ENCODE measurements at regions not wholly inside any gene's neighbourhood (a gene's known extent, or its start where the extent isn't known, plus 50 kb on each side); places are given as distances from the start of the nearest gene placed in this dataset.
"Not testable (repeated sequence)": the region's sequence is repeated elsewhere in the genome, so short reads cannot be mapped to it uniquely, and the experiment has no call there.

DNA sequence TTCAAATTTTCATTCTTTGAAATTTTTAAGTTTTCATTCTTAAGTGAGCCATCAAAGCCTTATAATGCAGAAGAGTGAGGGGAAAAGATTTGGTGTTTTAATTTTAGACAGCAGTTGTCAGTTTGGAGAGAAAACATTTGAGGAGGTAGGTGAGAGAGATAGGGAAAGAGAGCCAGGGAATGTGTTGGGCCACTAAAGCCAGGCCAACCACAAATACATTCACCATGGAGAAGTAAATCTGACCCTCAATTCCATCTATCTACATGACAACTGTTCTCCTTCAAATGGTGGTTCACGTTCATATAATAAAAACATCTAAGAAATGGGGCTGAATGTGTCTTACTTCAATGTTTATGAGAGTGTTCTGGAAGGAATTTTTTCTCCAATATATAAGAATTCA, 553.0 kb upstream of the SYT4 start:
- POLR2A ChIA-PET, result no interaction called here
- Mint-ChIP-seq H3K4me3 (no peak overlapping the region), H3K27ac (no peak overlapping the region), H3K27me3 (no peaks in the 10 kb centered on the region), H3K4me1 (no peaks in the 10 kb centered on the region), H3K36me3 (no peaks in the 10 kb centered on the region), H3K9me3 (peaks cover 0 to 8% (median 0%) of the 10 kb centered on the region in 9 donors)
- ATAC-seq (no peak), DNase-seq (no peak)

GRCh38 chr18:43830947-43831346, 553.7 kb upstream of the SYT4 start:
- no peak overlapping the region for H3K4me3 Mint-ChIP-seq
- H3K27ac Mint-ChIP-seq, result no peak overlapping the region
- no peaks in the 10 kb centered on the region for H3K4me1 Mint-ChIP-seq
- ATAC-seq (no peak), DNase-seq (no peak)
- H3K36me3 Mint-ChIP-seq, result no peaks in the 10 kb centered on the region
- H3K27me3 Mint-ChIP-seq, result no peaks in the 10 kb centered on the region
- POLR2A ChIA-PET, result no interaction called here
- peaks cover 0 to 8% (median 0%) of the 10 kb centered on the region in 9 donors for H3K9me3 Mint-ChIP-seq

GRCh38 chr18:43846299-43846698, 569.0 kb upstream of the SYT4 start:
- DNase-seq (no peak), ATAC-seq (no peak)
- no peaks in the 10 kb centered on the region for H3K36me3 Mint-ChIP-seq
- no peak overlapping the region for H3K27ac Mint-ChIP-seq
- POLR2A ChIA-PET, result no interaction called here
- no peaks in the 10 kb centered on the region for H3K4me1 Mint-ChIP-seq
- peaks cover 0 to 11% (median 0%) of the 10 kb centered on the region in 9 donors for H3K9me3 Mint-ChIP-seq
- H3K4me3 Mint-ChIP-seq, result no peak overlapping the region
- H3K27me3 Mint-ChIP-seq, result no peaks in the 10 kb centered on the region

GRCh38 chr18:43847164-43848091, 570.1 kb upstream of the SYT4 start:
- H3K9me3 Mint-ChIP-seq, result peaks cover 0 to 11% (median 0%) of the 10 kb centered on the region in 9 donors
- H3K27ac Mint-ChIP-seq, result no peak overlapping the region
- no peak for ATAC-seq
- H3K4me3 Mint-ChIP-seq, result no peak overlapping the region
- no peak for DNase-seq
- POLR2A ChIA-PET, result no interaction called here
- no peaks in the 10 kb centered on the region for H3K27me3 Mint-ChIP-seq
- no peaks in the 10 kb centered on the region for H3K4me1 Mint-ChIP-seq
- H3K36me3 Mint-ChIP-seq, result no peaks in the 10 kb centered on the region

- H3K36me3 Mint-ChIP-seq, H3K4me3 Mint-ChIP-seq, ATAC-seq, H3K27me3 Mint-ChIP-seq, DNase-seq, H3K27ac Mint-ChIP-seq, H3K4me1 Mint-ChIP-seq, POLR2A ChIA-PET: not testable (repeated sequence)
- H3K9me3 Mint-ChIP-seq, result peaks cover 0 to 12% (median 0%) of the 10 kb centered on the region in 9 donors
Observed at GRCh38 chr18:43849831-43850230, 572.5 kb upstream of the SYT4 start.

DNA sequence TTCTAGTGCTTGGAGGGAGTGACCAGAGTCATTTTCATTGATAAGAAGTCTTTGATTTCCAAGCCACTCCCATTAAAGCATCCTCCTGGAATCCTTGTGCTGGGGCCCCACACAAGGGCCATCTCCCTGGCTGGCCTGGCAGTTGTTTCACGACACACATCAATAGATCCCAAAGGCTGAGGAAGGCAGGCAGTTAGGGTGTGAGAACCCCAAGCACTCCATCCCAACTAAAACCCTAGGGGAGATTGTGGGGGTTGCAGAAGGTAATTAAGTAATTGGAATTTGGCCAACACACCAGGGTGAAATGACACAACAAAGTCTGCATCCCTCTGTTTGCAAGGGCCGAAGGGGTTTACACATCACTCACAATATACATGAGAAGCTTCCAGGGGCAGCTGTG, 578.1 kb upstream of the SYT4 start:
- H3K4me1 Mint-ChIP-seq, result no peaks in the 10 kb centered on the region
- H3K4me3 Mint-ChIP-seq, result no peak overlapping the region
- POLR2A ChIA-PET, result no interaction called here
- no peak for ATAC-seq
- H3K27me3 Mint-ChIP-seq, result no peaks in the 10 kb centered on the region
- H3K36me3 Mint-ChIP-seq, result no peaks in the 10 kb centered on the region
- peaks cover 0 to 12% (median 2%) of the 10 kb centered on the region in 9 donors for H3K9me3 Mint-ChIP-seq
- DNase-seq, result no peak
- H3K27ac Mint-ChIP-seq, result no peak overlapping the region

DNA sequence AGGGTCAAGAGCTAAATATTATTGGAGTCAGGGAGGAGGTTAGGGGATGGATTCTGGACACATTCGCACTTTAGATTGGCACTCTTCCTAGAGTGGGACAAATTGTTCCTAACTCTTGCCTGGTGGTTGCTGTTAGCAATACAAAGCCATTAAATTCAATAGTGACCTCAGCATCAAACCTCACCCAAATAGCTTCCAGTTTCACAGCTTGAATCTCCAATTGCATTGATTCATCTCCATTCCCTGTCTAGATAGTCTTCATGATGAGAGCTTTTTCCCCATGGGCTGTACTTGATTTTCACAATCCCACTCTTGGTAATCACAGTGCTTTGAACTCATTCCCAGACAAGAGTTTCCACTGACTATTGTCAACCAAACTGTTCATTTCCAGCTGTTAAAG, 585.9 kb upstream of the SYT4 start:
- ATAC-seq (no peak), DNase-seq (no peak)
- POLR2A ChIA-PET, result no interaction called here

GRCh38 chr18:43866696-43867095, 589.4 kb upstream of the SYT4 start:
- H3K36me3 Mint-ChIP-seq, result no peaks in the 10 kb centered on the region
- H3K4me1 Mint-ChIP-seq, result no peaks in the 10 kb centered on the region
- H3K9me3 Mint-ChIP-seq, result peaks cover 0 to 10% (median 0%) of the 10 kb centered on the region in 9 donors
- peaks cover 0 to 1% (median 0%) of the 10 kb centered on the region in 5 donors for H3K27me3 Mint-ChIP-seq
- ATAC-seq (no peak), DNase-seq (no peak)
- POLR2A ChIA-PET, result no interaction called here
- H3K27ac Mint-ChIP-seq, result no peak overlapping the region
- no peak overlapping the region for H3K4me3 Mint-ChIP-seq

More for the DNA sequence above, 585.9 kb upstream of the SYT4 start:
- no peaks in the 10 kb centered on the region for H3K4me1 Mint-ChIP-seq
- no peak overlapping the region for H3K4me3 Mint-ChIP-seq
- H3K36me3 Mint-ChIP-seq, result no peaks in the 10 kb centered on the region
- H3K27me3 Mint-ChIP-seq, result peaks cover 0 to 1% (median 0%) of the 10 kb centered on the region in 5 donors
- no peak overlapping the region for H3K27ac Mint-ChIP-seq
- peaks cover 0 to 20% (median 0%) of the 10 kb centered on the region in 9 donors for H3K9me3 Mint-ChIP-seq

DNA sequence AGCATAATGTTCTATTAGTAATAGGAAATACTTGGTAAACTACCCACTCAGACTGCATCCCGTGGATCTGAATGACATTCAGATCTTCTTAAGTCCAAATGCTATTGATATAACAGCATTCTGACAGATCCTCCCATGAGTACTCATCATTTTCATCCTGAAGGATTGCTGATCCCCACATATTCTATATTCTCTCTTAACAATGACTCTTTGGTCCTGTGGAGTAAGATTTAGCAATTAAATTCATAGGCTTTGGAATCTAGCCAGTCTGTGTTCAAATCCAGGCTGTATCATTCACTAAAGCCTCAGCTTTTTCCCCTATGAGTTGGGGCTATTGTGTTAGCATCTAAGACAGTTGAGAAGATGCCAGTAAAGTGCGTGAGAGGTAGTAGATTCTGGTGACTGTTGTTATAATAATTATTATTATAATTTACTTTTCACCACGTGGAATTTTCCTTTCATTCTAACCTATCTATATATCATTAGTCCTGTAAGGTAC, 591.3 kb upstream of the SYT4 start:
- no peak for ATAC-seq
- Mint-ChIP-seq H3K4me1 (no peaks in the 10 kb centered on the region), H3K4me3 (no peak overlapping the region), H3K9me3 (peaks cover 0 to 10% (median 0%) of the 10 kb centered on the region in 9 donors), H3K27me3 (peaks cover 0 to 1% (median 0%) of the 10 kb centered on the region in 5 donors), H3K27ac (no peak overlapping the region), H3K36me3 (no peaks in the 10 kb centered on the region)
- POLR2A ChIA-PET, result no interaction called here
- DNase-seq, result no peak

DNA sequence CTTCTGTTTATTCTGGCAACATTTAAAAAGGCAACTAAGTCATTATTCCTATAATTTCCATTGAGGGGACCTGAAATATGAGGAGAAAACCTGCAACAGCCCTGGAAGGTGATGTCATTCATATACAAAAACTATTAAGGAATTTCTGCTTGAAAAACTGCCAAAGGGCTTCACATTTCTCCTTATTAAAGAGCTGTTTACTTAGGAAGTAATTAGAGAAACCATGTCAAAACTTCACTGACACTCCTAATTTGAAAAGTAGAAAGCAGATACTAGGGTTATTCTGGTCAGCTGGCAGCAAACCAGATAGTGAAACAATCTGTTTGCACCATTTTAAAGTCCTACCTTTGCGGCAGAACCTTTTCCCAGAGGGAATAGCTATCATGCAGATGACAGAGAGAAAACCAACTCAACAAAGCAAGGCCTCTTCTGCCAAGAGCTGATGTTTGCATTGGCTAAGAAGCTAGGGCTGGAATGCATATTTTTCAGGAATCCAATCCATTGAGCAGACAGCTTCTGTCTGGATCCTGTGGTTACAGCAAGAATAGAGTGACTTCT, 592.2 kb upstream of the SYT4 start:
- H3K9me3 Mint-ChIP-seq, result peaks cover 0 to 10% (median 0%) of the 10 kb centered on the region in 9 donors
- no peak for DNase-seq
- H3K4me3 Mint-ChIP-seq, result no peak overlapping the region
- POLR2A ChIA-PET, result no interaction called here
- no peak overlapping the region for H3K27ac Mint-ChIP-seq
- H3K4me1 Mint-ChIP-seq, result no peaks in the 10 kb centered on the region
- H3K36me3 Mint-ChIP-seq, result no peaks in the 10 kb centered on the region
- peaks cover 0 to 1% (median 0%) of the 10 kb centered on the region in 5 donors for H3K27me3 Mint-ChIP-seq
- no peak for ATAC-seq

DNA sequence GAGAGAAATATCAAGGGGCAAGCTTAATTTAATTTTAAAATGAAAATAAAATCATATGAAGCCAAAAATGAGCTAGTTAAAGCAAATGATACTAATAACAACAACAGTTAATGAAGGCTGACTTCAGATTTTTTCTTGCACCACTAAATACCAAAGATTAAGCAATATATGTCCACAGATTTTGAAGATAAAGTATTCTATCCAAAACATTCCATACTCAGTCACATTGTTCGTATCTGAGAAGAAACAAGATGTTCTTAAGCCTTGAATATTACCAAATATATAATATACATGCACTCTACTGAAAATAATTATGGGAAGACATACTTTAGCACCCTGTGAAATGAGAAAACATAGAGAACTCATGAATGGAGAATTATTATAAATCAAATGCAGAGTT, 593.3 kb upstream of the SYT4 start:
- H3K4me3 Mint-ChIP-seq, result no peak overlapping the region
- H3K9me3 Mint-ChIP-seq, result peaks cover 0 to 6% (median 2%) of the 10 kb centered on the region in 9 donors
- H3K27me3 Mint-ChIP-seq, result no peaks in the 10 kb centered on the region
- H3K4me1 Mint-ChIP-seq, result no peaks in the 10 kb centered on the region
- H3K27ac Mint-ChIP-seq, result no peak overlapping the region
- POLR2A ChIA-PET, result no interaction called here
- ATAC-seq, result no peak
- no peak for DNase-seq
- no peaks in the 10 kb centered on the region for H3K36me3 Mint-ChIP-seq

DNA sequence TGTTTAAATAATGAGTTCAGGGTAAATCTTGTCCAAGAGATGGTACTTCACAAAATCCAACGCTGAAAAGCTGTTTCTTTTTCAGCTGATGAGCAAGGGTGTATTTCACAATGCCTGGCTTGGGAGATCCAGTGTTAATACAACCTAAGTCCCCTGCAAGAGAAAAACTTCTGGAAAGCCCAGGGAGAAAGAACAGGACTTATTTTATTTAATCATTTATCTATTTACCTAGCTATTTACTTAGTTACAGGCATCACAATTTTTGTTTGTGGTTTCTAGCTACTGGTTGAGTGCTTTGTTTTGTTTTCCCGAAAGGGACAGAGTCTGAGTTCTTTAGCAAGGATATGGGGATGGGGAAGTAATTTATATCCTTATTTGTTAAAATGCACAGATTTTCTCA, 598.2 kb upstream of the SYT4 start:
- H3K9me3 Mint-ChIP-seq, result peaks cover 0 to 27% (median 2%) of the 10 kb centered on the region in 9 donors
- no peak for DNase-seq
- no peak for ATAC-seq
- H3K4me3 Mint-ChIP-seq, result no peak overlapping the region
- no peak overlapping the region for H3K27ac Mint-ChIP-seq
- H3K4me1 Mint-ChIP-seq, result no peaks in the 10 kb centered on the region
- POLR2A ChIA-PET, result no interaction called here
- no peaks in the 10 kb centered on the region for H3K36me3 Mint-ChIP-seq
- H3K27me3 Mint-ChIP-seq, result no peaks in the 10 kb centered on the region

GRCh38 chr18:43876286-43876685, 599.0 kb upstream of the SYT4 start:
- DNase-seq (no peak), ATAC-seq (no peak)
- peaks cover 0 to 27% (median 2%) of the 10 kb centered on the region in 9 donors for H3K9me3 Mint-ChIP-seq
- no peak overlapping the region for H3K4me3 Mint-ChIP-seq
- POLR2A ChIA-PET, result no interaction called here
- no peaks in the 10 kb centered on the region for H3K4me1 Mint-ChIP-seq
- H3K36me3 Mint-ChIP-seq, result no peaks in the 10 kb centered on the region
- H3K27me3 Mint-ChIP-seq, result no peaks in the 10 kb centered on the region
- no peak overlapping the region for H3K27ac Mint-ChIP-seq
